HEK293T (cell line): ENCODE measurements at regions not wholly inside any gene's neighbourhood (a gene's known extent, or its start where the extent isn't known, plus 50 kb on each side); places are given as distances from the start of the nearest gene placed in this dataset.

Experiments used
- BHLHE40 ChIP-seq: fragments of 450-650 bp; IDR thresholded peaks from 2 replicates; pipeline ENCODE4 v1.6.1; 2016; ENCODE audit warnings: mild to moderate bottlenecking, moderate library complexity, borderline replicate concordance
- CTBP1 ChIP-seq: fragments of 450-650 bp; IDR thresholded peaks from 2 replicates; pipeline ENCODE4 v1.6.1; 2016; ENCODE audit warnings: borderline replicate concordance
- ELF4 ChIP-seq: fragments of 450-650 bp; IDR thresholded peaks from 2 replicates; pipeline ENCODE4 v1.6.1; 2017; ENCODE audit warnings: antibody characterized with exemption
- HDGF ChIP-seq: fragments of 450-650 bp; IDR thresholded peaks from 2 replicates; pipeline ENCODE4 v1.6.1; 2017; ENCODE audit warnings: antibody characterized with exemption, borderline replicate concordance
- L3MBTL2 ChIP-seq: fragments of 450-650 bp; conservative IDR thresholded peaks from 2 replicates; pipeline ENCODE4 v1.6.1; 2016; ENCODE audit warnings: mild to moderate bottlenecking
- NFRKB ChIP-seq: fragments of 450-650 bp; IDR thresholded peaks from 2 replicates; pipeline ENCODE4 v1.6.1; 2016; ENCODE audit warnings: mild to moderate bottlenecking, moderate library complexity
- SP1 ChIP-seq: fragments of 450-650 bp; IDR thresholded peaks from 2 replicates; pipeline ENCODE4 v1.6.1; 2017
- SUZ12 ChIP-seq: fragments of 450-650 bp; IDR thresholded peaks from 2 replicates; pipeline ENCODE4 v1.6.1; 2016; ENCODE audit warnings: mild to moderate bottlenecking
- TARDBP ChIP-seq: fragments of 450-650 bp; IDR thresholded peaks from 2 replicates; pipeline ENCODE4 v1.6.1; 2016
- ZNF384 ChIP-seq: fragments of 450-650 bp; IDR thresholded peaks from 2 replicates; pipeline ENCODE4 v1.6.1; 2016

- TF ChIP-seq HDGF (no peak), TARDBP (no peak), BHLHE40 (no peak), NFRKB (no peak), ZNF384 (no peak), SUZ12 (no peak), SP1 (no peak), L3MBTL2 (no peak), CTBP1 (no peak), ELF4 (no peak)
Measured at GRCh38 chr17:5745111-5745813, 161.0 kb upstream of the NLRP1 start.
